ENCODE measurements at regions not wholly inside any gene's neighbourhood (a gene's known extent, or its start where the extent isn't known, plus 50 kb on each side); places are given as distances from the start of the nearest gene placed in this dataset.

GRCh38 chr6:65876668-65877067, 169.6 kb upstream of the EYS start:
- DNase-seq = no peak

DNA sequence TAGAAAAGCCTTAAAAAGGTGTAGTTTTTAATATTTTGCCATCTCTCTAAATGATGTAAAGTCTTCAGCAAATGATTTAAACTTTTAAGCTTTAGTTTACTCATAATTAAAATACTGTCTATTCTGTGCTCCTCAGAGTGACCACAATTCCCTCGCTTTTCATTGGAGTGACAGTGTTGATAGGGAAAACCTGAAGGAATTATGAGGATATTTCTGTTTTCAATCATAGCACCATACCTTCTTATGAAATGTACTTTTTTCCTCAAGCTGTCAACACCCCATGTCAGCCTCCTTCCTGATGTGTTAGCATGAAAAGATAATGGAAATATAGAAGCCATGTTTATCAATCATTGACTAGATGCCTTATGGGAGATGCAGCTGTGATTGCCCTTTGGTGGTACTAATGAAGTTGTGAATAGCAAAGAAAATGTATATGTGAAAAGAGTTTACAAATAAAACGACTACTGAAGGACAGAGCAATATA, 145.4 kb upstream of the EYS start:
- no peak for DNase-seq

- DNase-seq = no peak
These were observed 123.1 kb upstream of the EYS start for GRCh38 chr6:65830151-65830550.

DNA sequence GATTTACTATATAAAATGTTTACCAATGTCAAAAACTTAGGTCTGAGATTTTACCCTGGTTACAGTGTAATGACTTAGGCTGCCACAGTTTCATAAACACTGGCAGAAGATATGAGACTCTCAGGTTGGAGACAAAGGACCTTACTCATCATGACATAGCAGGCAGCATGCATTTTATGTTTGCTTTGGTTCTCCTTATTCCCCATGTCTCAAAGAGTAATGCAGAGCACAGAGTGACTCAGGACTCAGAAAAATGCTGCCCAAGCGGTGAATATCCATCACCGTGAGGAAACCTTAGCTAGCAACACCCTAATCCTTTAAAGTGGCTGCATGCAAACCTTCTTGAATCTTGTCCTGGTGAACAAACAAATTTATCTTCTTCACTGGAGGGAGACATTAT, 112.1 kb upstream of the EYS start:
- DNase-seq = no peak

DNA sequence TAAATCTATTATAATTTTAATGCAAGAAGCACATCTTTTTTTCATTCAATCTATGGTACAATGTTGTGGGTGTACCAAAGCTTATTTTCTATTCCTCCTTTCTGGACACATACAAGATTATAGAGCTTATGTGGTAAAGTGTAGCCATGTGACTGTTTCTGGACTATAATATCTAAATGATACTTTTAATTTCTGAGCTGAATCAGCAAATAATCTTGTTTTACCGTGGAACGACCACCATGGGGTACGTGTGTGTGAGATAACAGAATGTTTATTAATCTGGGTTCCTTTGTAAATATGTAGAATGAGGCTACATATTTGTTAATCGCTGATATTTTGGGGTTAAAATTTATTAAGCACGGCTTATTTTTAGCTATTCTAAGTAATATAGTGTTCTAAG, 111.5 kb upstream of the EYS start:
- DNase-seq = no peak

DNA sequence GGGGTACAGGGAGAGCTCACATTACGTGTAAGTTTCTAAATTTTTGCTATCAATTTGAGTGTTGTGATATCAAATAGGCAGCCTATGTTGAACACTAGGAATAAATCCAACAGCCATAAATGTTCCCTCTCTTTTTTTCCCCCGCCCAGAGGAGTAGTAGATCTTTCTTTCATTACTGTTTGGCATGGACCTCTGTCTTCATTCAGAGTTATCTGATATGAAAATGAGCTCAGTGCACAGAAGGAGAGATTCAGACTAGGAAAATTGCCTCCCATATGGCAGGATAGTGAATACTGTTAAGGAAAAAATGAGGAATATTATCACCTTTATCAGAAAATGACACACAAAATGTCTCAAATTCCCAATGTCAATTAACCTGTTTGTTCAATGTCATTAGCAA, 110.0 kb upstream of the EYS start:
- DNase-seq = no peak

DNA sequence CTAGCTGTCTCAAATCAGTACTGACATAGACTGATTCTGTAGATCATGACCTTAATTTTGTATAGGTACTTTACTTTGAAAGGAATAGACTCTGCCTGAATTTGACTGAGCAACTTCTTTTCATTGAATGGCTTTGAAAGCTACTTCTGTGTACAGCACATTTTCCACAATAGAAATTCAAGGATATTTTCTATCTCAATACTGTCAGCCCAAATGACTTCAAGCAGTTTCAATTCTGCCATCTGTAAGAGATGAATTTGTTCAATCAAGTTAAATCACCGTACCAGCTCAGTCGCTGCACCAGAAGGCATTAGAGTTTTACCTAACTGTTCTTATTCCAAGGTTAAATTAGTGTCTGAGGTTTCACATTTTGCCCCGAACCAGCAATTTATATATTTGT, 107.0 kb upstream of the EYS start:
- DNase-seq = no peak

- DNase-seq = no peak
These were observed 96.2 kb upstream of the EYS start for GRCh38 chr6:65803186-65803585.

GRCh38 chr6:65799389-65799788, 92.4 kb upstream of the EYS start:
- DNase-seq = no peak

DNA sequence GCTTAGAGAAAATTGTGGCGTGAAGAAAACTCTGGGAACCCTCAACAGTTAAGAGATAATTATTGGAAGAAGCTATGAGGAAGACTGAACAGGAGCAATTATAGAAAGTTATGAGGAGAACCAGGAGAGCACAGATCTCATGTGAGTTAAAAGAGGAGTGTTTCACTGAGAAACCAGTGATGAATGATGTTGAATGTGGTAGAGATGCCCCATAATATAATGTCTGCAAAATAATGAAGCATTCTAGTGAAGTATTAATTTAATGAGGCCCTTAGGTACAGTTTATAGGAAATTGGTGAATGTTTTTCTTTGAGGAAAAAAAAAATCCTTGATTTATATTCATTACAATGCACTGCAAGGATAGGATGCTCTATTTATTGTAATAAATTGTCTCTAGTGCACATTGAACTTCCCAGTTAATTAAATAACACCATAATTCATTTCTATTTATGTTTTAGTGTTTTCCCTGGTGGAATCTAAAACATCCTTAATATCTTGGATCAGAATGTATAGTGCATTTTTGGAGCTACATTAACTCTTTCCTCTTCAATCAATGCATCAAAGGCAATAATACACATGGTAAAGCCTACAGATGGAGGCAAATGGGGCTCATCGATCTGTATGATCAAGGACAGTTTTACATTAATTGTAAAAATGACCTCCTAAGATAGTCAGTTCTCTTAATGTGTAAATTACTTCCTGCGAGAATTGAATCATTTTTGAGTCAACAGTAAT, 91.4 kb upstream of the EYS start:
- no peak for DNase-seq

GRCh38 chr6:65790666-65791065, 83.6 kb upstream of the EYS start:
- no peak for DNase-seq

GRCh38 chr6:65787787-65788186, 80.8 kb upstream of the EYS start:
- DNase-seq = no peak

DNA sequence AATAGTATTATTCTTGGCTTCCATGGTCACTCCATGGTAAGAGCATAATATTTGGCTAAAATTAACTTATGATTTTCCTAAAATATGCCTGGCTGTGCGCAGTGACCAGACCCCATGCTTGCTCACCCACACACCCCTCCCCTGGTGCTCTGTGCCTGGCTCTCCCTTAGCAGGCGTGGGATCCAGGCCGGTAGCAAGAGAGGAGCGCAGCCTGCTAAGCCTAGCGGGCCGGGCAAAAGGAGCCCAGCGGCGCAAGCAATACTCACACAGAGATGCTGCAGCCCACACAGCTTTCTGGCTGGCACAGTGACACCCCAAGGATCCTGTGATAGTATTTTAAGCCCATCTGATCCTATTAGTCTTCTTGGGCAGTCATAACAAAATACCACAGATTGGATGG, 79.8 kb upstream of the EYS start:
- DNase-seq = no peak

DNA sequence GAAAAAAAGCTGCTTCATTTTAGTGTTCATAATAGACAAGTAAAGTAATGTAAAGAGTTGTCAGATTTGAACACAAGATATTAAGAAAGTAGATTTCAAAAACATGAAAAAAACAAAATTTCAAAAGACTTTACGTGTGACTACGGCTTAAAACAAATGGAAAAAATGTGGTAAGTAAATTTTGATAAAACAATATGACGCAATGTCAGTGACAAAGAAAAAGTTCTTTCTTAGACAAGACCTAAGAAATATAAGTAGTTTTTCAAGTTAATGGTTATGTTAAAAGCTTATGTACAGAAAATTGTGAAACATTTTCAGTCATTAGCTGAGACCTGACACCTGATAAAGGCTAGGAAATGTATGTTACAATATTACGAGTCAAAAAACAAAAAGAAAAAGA, 73.7 kb upstream of the EYS start:
- DNase-seq = no peak

DNA sequence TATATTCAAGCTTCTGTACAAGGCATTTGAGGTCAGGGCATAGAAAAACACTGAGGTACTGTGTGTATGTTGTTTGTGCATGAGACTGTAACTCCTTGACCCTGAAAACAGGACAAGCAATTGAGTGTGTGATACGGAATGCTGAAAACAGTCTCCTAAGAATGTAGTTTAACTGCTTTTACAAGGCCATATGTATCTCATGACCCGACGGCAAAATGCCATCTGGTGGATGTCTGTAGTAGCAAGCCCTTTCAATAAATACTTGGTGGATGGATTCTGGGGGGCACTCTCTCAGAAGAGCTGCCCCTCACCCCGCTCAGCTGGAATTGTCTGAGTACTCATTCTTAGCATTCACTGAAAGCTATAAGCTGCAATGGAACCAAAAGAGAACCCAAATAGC, 69.3 kb upstream of the EYS start:
- no peak for DNase-seq

DNA sequence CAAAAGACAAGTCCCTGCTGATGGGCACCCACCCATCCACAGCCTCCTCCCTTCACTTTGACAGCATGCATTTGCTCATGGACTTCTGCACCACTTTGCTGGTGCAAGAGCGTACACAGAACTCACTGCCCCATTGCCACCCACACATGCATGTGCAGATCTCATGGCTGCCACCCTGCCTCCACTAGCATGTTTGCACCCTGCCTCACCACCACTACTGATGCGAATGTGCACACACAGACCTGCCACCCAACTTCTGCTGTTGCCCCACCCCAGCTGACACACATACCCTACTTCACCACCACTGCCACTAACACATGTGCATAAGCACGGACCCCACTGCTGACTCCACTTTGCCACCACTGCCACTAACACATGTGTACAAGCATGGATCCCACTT, 64.9 kb upstream of the EYS start:
- DNase-seq = no peak

DNA sequence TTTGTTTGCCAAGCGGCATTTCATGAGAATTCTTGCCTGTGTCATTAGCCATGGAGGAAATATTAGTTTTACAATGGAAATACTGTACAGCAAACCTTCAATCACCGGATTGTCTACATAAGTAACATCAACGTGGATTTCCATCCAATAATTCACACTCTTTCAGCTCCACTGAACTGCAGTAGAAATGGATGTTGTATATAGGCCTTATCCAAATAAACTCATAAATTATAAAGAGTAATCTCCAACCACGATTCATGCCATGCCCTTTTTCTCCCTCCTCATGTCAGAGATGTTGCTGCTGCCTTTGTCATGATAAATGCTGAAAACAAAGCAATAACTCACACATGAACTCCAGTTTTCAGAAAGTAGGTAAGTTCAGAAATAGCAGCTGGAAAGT, 54.9 kb upstream of the EYS start:
- no peak for DNase-seq

DNA sequence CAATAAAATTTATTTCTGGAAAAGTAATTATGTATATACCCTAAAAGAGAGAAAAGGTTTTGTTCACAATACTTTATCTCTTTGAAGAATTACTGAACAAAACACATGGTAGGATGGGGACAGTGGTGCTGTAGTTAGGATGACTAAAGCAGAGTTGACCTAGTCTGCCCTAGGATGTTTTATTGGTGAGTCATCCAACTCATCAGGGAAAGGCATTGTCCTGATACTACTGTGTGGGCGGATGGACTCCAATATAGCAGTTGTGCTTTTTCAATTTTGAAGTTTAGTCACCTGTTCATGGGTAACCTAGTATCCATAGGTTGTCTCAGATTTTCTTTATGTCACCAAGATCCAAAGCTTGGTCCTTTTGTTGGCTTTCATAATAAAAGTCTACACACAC, 53.3 kb upstream of the EYS start:
- no peak for DNase-seq

Measured in NCI-H1694 (cell line).